Adrenal gland (tissue), 9 donors: ENCODE measurements at regions not wholly inside any gene's neighbourhood (a gene's known extent, or its start where the extent isn't known, plus 50 kb on each side); places are given as distances from the start of the nearest gene placed in this dataset.

Experiments used
- DNase-seq, 7 donors: peaks; one replicate each; pipeline ENCODE4 v3.0.0-alpha.2; 2019 to 2020
- H3K27ac ChIP-seq, 5 donors: fragments of 200-600 bp; sonication (generic) in 4 of 5; 1 replicate in 3 of 5; 2 replicates in 2 of 5; pipeline versions ENCODE4 v1.5.1 to v1.8.0; 2016 to 2020; ENCODE audit warnings: mild to moderate bottlenecking in 1 of 5
- H3K27me3 ChIP-seq: fragments of 200-600 bp; 2 replicates; pipeline ENCODE4 v1.8.0; 2021
- H3K36me3 ChIP-seq, 2 donors: fragments of 200-600 bp; replicated peaks in 1 of 2; 1 replicate in 1 of 2; 2 replicates in 1 of 2; pipeline versions ENCODE4 v1.5.1 to v1.8.0; 2018 to 2022
- H3K4me1 ChIP-seq, 2 donors: fragments of 200-600 bp; replicated peaks in 1 of 2; 1 replicate in 1 of 2; 2 replicates in 1 of 2; pipeline versions ENCODE4 v1.5.1 to v1.8.0; 2018 to 2021
- H3K4me3 ChIP-seq, 4 donors: fragments of 200-600 bp; sonication (generic) in 3 of 4; one replicate each; pipeline ENCODE4 v1.5.1; 2016 to 2018
- H3K9me3 ChIP-seq, 3 donors: fragments of 200-600 bp; sonication (generic) in 1 of 3; replicated peaks in 1 of 3; 1 replicate in 2 of 3; 2 replicates in 1 of 3; pipeline versions ENCODE4 v1.5.1 to v1.8.0; 2016 to 2021
- POLR2A ChIP-seq, 2 donors: fragments of 450-650 bp; IDR thresholded peaks; one replicate each; pipeline ENCODE4 v1.6.1; 2017; ENCODE audit warnings: antibody characterized with exemption in 2 of 2, mild to moderate bottlenecking in 2 of 2, moderate library complexity in 1 of 2
- WGBS, 4 donors: extraction: QIAGEN DNeasy Blood & Tissue Kit in 2 of 4; methylation state at CpG; one replicate each; pipeline versions ENCODE4 v1.1.5 to v1.1.7; 2013 to 2017; 5-methylcytosine and 5-hydroxymethylcytosine counted together
- intact Hi-C, 2 donors: fragments of 100-400 bp; cut with DNase I; formaldehyde crosslinking; loops; one replicate each; pipeline versions ENCODE4 v1.14.1 to v1.15.0; 2022 to 2023
- TF ChIP-seq, protein P1 (sequence below), 6 experiments: fragments of 450-650 bp in 4 of 6; fragments of 200-600 bp in 2 of 6; sonication (generic) in 1 of 6; IDR thresholded peaks; 1 replicate in 5 of 6; 2 replicates in 1 of 6; pipeline versions ENCODE4 v1.5.1 to v1.8.0; 2016 to 2021; ENCODE audit warnings: antibody characterized with exemption in 6 of 6, mild to moderate bottlenecking in 2 of 6, moderate library complexity in 1 of 6
- donor health status: healthy with polysubstance abuse.
- donor health status: Bipolar disorder and iron deficiency.
- donor health status: DM: yes; HTN: yes; CAD: no.
- donor health status: DM: no; HTN: no; CAD: no.
- donor health status: DM: no; HTN: no; CAD: no.

DNA sequence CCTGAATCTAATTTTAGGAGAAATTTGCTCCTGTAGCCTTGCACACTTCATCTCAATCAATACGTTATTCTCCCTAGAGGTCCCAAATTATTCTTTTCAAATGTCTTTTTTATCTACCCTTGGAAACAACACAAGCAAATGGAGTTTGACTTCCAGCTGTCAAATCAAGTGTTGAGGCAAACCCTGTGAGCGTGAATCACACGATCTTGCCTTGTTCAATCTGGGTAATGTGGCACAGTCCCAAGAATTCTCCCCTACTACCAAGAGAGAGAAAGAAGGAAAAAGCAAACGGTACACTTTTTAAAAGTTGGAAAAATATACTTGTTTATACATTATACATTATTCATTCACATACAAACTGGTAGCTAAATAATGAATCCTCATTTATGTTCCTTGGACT is 2035.3 kb upstream of the CELF4 start:
- Histone ChIP-seq H3K9me3 (no peaks in the 10 kb centered on the region), H3K4me1 (no peaks in the 10 kb centered on the region), H3K27me3 (no peaks in the 10 kb centered on the region), H3K36me3 (no peaks in the 10 kb centered on the region), H3K27ac (no peak overlapping the region), H3K4me3 (no peak overlapping the region)
- intact Hi-C loops: no loop called here
- no peak for TF ChIP-seq POLR2A (IDR thresholded peaks at IDR 0.05)
- TF ChIP-seq, protein P1, sequence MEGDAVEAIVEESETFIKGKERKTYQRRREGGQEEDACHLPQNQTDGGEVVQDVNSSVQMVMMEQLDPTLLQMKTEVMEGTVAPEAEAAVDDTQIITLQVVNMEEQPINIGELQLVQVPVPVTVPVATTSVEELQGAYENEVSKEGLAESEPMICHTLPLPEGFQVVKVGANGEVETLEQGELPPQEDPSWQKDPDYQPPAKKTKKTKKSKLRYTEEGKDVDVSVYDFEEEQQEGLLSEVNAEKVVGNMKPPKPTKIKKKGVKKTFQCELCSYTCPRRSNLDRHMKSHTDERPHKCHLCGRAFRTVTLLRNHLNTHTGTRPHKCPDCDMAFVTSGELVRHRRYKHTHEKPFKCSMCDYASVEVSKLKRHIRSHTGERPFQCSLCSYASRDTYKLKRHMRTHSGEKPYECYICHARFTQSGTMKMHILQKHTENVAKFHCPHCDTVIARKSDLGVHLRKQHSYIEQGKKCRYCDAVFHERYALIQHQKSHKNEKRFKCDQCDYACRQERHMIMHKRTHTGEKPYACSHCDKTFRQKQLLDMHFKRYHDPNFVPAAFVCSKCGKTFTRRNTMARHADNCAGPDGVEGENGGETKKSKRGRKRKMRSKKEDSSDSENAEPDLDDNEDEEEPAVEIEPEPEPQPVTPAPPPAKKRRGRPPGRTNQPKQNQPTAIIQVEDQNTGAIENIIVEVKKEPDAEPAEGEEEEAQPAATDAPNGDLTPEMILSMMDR (IDR thresholded peaks at IDR 0.05): no peak
- DNase-seq: no peak
- WGBS, 4 donors: 68 to 78% (median 76%) methylated on average over 4 of the region's 4 CpGs

GRCh38 chr18:39599251-39599650 is 2033.7 kb upstream of the CELF4 start:
- no peak for TF ChIP-seq POLR2A (IDR thresholded peaks at IDR 0.05)
- TF ChIP-seq, protein P1 (IDR thresholded peaks at IDR 0.05): no peak
- Histone ChIP-seq H3K4me3 (no peak overlapping the region), H3K9me3 (no peaks in the 10 kb centered on the region), H3K4me1 (no peaks in the 10 kb centered on the region), H3K27me3 (no peaks in the 10 kb centered on the region), H3K36me3 (no peaks in the 10 kb centered on the region), H3K27ac (no peak overlapping the region)
- 64 to 80% (median 71%) methylated on average over 2 of the region's 2 CpGs for WGBS, 4 donors
- intact Hi-C loops: no loop called here
- no peak for DNase-seq

- WGBS, 4 donors: 54 to 61% (median 57%) methylated on average over 7 of the region's 7 CpGs
- intact Hi-C loops: no loop called here
Measured at GRCh38 chr18:39596891-39597290, 2031.3 kb upstream of the CELF4 start.

DNA sequence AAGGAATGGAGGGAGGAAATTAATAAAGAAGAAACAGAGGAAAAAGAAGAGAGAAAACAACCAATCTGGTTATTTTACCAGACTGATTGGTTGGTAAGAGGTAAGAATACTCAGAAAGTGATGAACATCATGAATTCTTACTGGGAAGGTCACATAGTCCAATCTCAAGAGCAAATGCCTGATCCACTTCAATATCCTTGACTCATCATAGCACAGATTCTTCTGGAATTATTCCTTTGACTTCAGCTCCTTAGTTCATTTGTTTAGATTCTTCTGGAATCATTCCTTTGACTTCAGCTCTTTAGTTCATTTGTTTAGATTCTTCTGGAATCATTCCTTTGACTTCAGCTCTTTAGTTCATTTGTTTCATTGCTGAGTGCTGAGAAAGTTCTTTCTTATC is 2030.6 kb upstream of the CELF4 start:
- H3K4me3 ChIP-seq: no peak overlapping the region
- no peaks in the 10 kb centered on the region for H3K27me3 ChIP-seq
- no peaks in the 10 kb centered on the region for H3K4me1 ChIP-seq
- no peak for DNase-seq
- H3K36me3 ChIP-seq: no peaks in the 10 kb centered on the region
- H3K27ac ChIP-seq: no peak overlapping the region
- no peaks in the 10 kb centered on the region for H3K9me3 ChIP-seq
- no peak for TF ChIP-seq POLR2A (IDR thresholded peaks at IDR 0.05)
- TF ChIP-seq, protein P1 (IDR thresholded peaks at IDR 0.05): no peak
- intact Hi-C loops: no loop called here

More at GRCh38 chr18:39596891-39597290, 2031.3 kb upstream of the CELF4 start:
- Histone ChIP-seq H3K27ac (no peak overlapping the region), H3K4me1 (no peaks in the 10 kb centered on the region), H3K9me3 (no peaks in the 10 kb centered on the region), H3K27me3 (no peaks in the 10 kb centered on the region), H3K36me3 (no peaks in the 10 kb centered on the region), H3K4me3 (no peak overlapping the region)
- TF ChIP-seq, protein P1 (IDR thresholded peaks at IDR 0.05): no peak
- no peak for TF ChIP-seq POLR2A (IDR thresholded peaks at IDR 0.05)
- DNase-seq: no peak
